ENCODE measurements at regions not wholly inside any gene's neighbourhood (a gene's known extent, or its start where the extent isn't known, plus 50 kb on each side); places are given as distances from the start of the nearest gene placed in this dataset.

- intact Hi-C loops (cut with DNase I, micrococcal nuclease), result no loop called here
- Mint-ChIP-seq H3K27ac (no peak overlapping the region), H3K36me3 (ENCODE audit: low read depth) (no peaks in the 10 kb centered on the region), H3K9me3 (no peaks in the 10 kb centered on the region), H3K4me1 (ENCODE audit: low read depth) (peaks cover 19% of the 10 kb centered on the region), H3K4me3 (no peak overlapping the region), H3K27me3 (no peaks in the 10 kb centered on the region)
- ATAC-seq (ENCODE audit: poor library complexity), result no peak
- ChIA-PET CTCF (interaction anchor here (1.1 kb wide), 1 partner anchor 13 kb away, joined by 3 read pairs; no protein-coding TSS in a partner anchor), POLR2A (interaction anchor here (0.6 to 1.4 kb wide), 2 partner anchors 16 to 209 kb away, joined by 3 read pairs; no protein-coding TSS in a partner anchor)
- no peaks in the 10 kb centered on the region for H3K36me3 ChIP-seq (ENCODE audit: insufficient read depth, low read length)
- peaks cover 3% of the 10 kb centered on the region for H3K4me1 ChIP-seq (ENCODE audit: insufficient read depth, low read length)
- no peak for TF ChIP-seq CTCF (IDR thresholded peaks at IDR 0.05)
- H3K27ac ChIP-seq (ENCODE audit: low read depth in 1 of 2, low read length in 2 of 2), result no peak overlapping the region
- no peaks in the 10 kb centered on the region for H3K9me3 ChIP-seq (ENCODE audit: control insufficient read depth in 1 of 2, insufficient read depth in 1 of 2, low read length in 2 of 2)
- no peak for DNase-seq
- no peaks in the 10 kb centered on the region for H3K27me3 ChIP-seq (ENCODE audit: control insufficient read depth in 1 of 2, insufficient read depth in 2 of 2, low read length in 2 of 2)
- H3K4me3 ChIP-seq (ENCODE audit: low read length), result no peak overlapping the region
Observed at GRCh38 chr13:40160618-40161350, 505.3 kb downstream of the COG6 start.

GRCh38 chr13:40161351-40161810, 505.1 kb downstream of the FOXO1 start:
- Histone ChIP-seq H3K9me3 (ENCODE audit: control insufficient read depth in 1 of 2, insufficient read depth in 1 of 2, low read length in 2 of 2) (no peaks in the 10 kb centered on the region), H3K27ac (ENCODE audit: low read depth in 1 of 2, low read length in 2 of 2) (no peak overlapping the region), H3K4me1 (ENCODE audit: insufficient read depth, low read length) (peaks cover 4% of the 10 kb centered on the region), H3K27me3 (ENCODE audit: control insufficient read depth in 1 of 2, insufficient read depth in 2 of 2, low read length in 2 of 2) (no peaks in the 10 kb centered on the region), H3K36me3 (ENCODE audit: insufficient read depth, low read length) (no peaks in the 10 kb centered on the region), H3K4me3 (ENCODE audit: low read length) (no peak overlapping the region)
- ChIA-PET POLR2A (interaction anchor here (1.4 kb wide), 1 partner anchor 16 kb away, joined by 3 read pairs; no protein-coding TSS in a partner anchor), CTCF (interaction anchor here (1.1 kb wide), 1 partner anchor 13 kb away, joined by 3 read pairs; no protein-coding TSS in a partner anchor)
- DNase-seq, result no peak
- H3K36me3 Mint-ChIP-seq (ENCODE audit: low read depth), result no peaks in the 10 kb centered on the region
- no peak for ATAC-seq (ENCODE audit: poor library complexity)
- no peaks in the 10 kb centered on the region for H3K9me3 Mint-ChIP-seq
- no peak overlapping the region for H3K27ac Mint-ChIP-seq
- H3K27me3 Mint-ChIP-seq, result no peaks in the 10 kb centered on the region
- intact Hi-C loops (cut with DNase I, micrococcal nuclease), result no loop called here
- no peak overlapping the region for H3K4me3 Mint-ChIP-seq
- TF ChIP-seq CTCF (IDR thresholded peaks at IDR 0.05), result no peak
- H3K4me1 Mint-ChIP-seq (ENCODE audit: low read depth), result peaks cover 25% of the 10 kb centered on the region

GRCh38 chr13:40161931-40162330, 504.5 kb downstream of the FOXO1 start:
- Mint-ChIP-seq H3K4me1 (ENCODE audit: low read depth) (peaks cover 27% of the 10 kb centered on the region), H3K36me3 (ENCODE audit: low read depth) (no peaks in the 10 kb centered on the region), H3K9me3 (no peaks in the 10 kb centered on the region), H3K4me3 (no peak overlapping the region), H3K27me3 (no peaks in the 10 kb centered on the region), H3K27ac (no peak overlapping the region)
- no peak for TF ChIP-seq CTCF (IDR thresholded peaks at IDR 0.05)
- ChIA-PET POLR2A (no interaction called here), CTCF (interaction anchor here (1.1 kb wide), 1 partner anchor 12 kb away, joined by 3 read pairs; no protein-coding TSS in a partner anchor)
- intact Hi-C loops (cut with DNase I, micrococcal nuclease), result no loop called here
- no peaks in the 10 kb centered on the region for H3K27me3 ChIP-seq (ENCODE audit: control insufficient read depth in 1 of 2, insufficient read depth in 2 of 2, low read length in 2 of 2)
- no peak for ATAC-seq (ENCODE audit: poor library complexity)
- peaks cover 10% of the 10 kb centered on the region for H3K4me1 ChIP-seq (ENCODE audit: insufficient read depth, low read length)
- H3K27ac ChIP-seq (ENCODE audit: low read depth in 1 of 2, low read length in 2 of 2), result no peak overlapping the region
- H3K9me3 ChIP-seq (ENCODE audit: control insufficient read depth in 1 of 2, insufficient read depth in 1 of 2, low read length in 2 of 2), result no peaks in the 10 kb centered on the region
- H3K36me3 ChIP-seq (ENCODE audit: insufficient read depth, low read length), result no peaks in the 10 kb centered on the region
- DNase-seq, result no peak
- H3K4me3 ChIP-seq (ENCODE audit: low read length), result no peak overlapping the region
